Spleen (tissue), 7 donors: ENCODE measurements at regions not wholly inside any gene's neighbourhood (a gene's known extent, or its start where the extent isn't known, plus 50 kb on each side); places are given as distances from the start of the nearest gene placed in this dataset.

ENCODE experiments used
- CTCF ChIP-seq, 11 experiments: fragments of 200-600 bp in 7 of 11; fragments of 450-650 bp in 4 of 11; sonication (generic) in 4 of 11; IDR thresholded peaks in 8 of 11; conservative IDR thresholded peaks in 3 of 11; 1 replicate in 7 of 11; 2 replicates in 4 of 11; pipeline versions ENCODE4 v1.4.0 to v1.8.0; 2016 to 2021; ENCODE audit warnings: antibody characterized with exemption in 11 of 11, inconsistent platforms in 4 of 11, mild to moderate bottlenecking in 1 of 11
- POLR2A ChIP-seq, 3 donors: fragments of 450-650 bp; IDR thresholded peaks; one replicate each; pipeline ENCODE4 v1.5.1; 2017; ENCODE audit warnings: antibody characterized with exemption in 3 of 3, mild to moderate bottlenecking in 1 of 3
- POLR2AphosphoS5 ChIP-seq, 3 donors: sonication (generic); formaldehyde crosslinking; IDR thresholded peaks; one replicate each; pipeline ENCODE4 v1.5.1; 2017; ENCODE audit warnings: antibody characterized with exemption in 3 of 3
- donor health status: DM: no; HTN: no; CAD: no; lungs with moderate emphysema.
- donor health status: DM: no; HTN: no; CAD: no.
- donor health status: DM: no; HTN: no; CAD: no.

GRCh38 chr5:6201631-6202030 lies 176.7 kb downstream of the MED10 start:
- TF ChIP-seq CTCF (IDR thresholded peaks at IDR 0.05 in 8 of 11, conservative IDR thresholded peaks at IDR 0.05 in 3 of 11) (no peak), POLR2A (IDR thresholded peaks at IDR 0.05) (no peak), POLR2AphosphoS5 (IDR thresholded peaks at IDR 0.05) (no peak)
